ENCODE measurements at regions not wholly inside any gene's neighbourhood (a gene's known extent, or its start where the extent isn't known, plus 50 kb on each side); places are given as distances from the start of the nearest gene placed in this dataset.

DNA sequence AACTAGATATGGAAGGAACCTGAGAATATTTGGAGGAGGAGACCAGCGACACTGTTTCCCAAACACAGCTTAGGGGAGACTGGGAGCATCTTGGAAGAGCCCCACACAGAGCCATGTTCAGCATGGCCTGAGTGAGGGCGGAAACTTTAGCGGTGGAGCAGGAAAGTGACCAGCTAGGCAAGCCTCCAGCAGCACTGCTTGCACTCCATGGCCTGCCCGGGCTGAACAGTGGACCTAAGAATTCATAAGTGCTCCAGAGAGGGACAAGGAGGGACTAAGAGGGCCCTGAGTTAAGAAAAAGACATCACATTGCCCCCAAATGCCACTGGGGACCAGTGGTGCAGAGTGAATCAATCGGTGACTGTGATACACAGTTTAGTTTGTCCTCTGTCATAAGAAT lies 566.4 kb downstream of the TNS1 start:
- no peak for DNase-seq

DNA sequence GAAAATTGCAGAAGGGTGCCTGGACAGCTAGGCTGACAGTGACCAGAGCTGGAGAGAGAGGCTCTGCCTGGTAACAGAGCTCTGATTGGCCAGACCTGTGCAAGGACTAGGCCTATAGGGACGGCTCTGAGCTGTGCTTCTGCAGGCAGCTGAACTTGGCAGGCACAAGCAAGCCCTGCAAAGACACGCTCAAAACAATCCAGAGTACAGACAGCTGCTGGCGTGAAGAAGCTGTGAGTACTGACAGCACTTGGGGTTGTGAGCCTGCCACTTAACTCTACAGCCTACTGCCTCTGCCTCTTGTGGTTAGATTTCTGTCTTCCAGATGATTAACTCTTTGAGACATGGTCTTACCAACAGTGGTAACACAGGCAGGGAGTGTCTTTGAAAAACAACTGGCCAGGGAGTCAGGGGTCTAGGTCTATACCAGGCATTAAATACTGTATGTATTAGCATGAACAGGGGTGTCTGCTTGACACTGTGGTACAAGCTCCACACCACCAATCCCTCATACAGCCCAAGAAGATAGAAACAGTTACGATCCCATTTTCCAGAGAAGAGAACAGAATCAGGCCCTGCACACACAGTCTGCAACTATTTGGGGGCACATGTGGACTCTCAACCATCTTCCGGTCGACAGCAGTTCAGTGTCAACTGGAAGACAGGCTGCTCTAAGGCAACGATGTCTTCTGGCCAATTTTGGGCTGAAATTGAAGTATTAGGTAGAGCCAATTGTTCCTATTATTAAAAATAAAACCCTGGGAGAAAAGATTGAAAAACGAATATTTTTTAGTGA lies 568.4 kb downstream of the TNS1 start:
- DNase-seq: peak; percentile 86

DNA sequence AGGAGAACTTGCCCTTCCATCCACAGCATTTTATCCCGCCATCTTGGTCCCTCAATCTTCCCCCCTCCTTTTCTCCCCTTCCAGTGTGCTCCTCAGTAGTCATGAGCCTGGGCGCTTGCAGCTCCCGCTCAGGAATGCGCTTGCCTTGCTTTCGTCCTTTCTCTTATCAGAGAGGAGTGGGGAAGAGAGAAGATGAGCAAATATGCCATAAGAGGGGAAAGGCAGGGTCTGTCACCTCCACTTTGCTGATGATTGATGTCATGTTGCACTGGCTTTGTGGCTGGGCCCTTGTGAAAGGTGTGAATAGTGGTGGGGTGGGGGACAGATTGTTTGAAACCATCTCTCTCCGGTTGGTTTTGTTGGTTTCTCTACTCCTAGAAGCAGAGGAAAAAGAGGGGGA lies 569.3 kb downstream of the TNS1 start:
- DNase-seq: no peak

DNA sequence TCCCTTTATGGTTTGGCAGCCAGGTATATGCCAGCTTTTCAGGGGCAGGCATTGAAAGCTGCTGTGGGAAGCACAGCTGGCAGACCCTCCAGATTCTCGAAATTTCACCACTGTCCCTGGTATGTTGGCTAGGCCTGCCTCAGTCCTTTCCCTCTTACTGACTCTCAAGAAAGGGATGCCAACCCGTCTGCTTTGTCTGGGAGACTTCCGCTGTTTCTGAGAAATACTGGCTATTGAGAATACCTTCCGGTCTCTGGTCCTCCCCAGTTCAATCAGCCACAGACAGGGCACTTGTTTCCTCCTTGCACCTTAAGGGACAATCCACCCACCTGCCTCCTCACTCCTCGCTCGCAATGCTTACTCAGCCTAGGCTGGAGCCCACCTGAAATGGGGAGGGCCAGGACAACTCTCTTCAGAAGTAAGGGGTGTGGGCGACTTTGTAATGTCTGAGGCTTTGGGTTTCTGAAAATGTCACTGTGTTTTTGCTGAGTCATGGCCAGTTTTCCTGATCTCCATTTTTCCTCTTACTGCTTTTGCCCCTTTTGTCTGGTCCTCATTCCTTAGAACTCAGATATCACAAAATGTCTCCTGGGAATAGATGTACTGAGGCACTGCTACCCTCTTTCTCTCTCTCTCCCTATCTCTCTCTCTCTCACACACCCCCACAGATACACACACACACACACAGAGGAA lies 571.1 kb downstream of the TNS1 start:
- peak; percentile 14 for DNase-seq

DNA sequence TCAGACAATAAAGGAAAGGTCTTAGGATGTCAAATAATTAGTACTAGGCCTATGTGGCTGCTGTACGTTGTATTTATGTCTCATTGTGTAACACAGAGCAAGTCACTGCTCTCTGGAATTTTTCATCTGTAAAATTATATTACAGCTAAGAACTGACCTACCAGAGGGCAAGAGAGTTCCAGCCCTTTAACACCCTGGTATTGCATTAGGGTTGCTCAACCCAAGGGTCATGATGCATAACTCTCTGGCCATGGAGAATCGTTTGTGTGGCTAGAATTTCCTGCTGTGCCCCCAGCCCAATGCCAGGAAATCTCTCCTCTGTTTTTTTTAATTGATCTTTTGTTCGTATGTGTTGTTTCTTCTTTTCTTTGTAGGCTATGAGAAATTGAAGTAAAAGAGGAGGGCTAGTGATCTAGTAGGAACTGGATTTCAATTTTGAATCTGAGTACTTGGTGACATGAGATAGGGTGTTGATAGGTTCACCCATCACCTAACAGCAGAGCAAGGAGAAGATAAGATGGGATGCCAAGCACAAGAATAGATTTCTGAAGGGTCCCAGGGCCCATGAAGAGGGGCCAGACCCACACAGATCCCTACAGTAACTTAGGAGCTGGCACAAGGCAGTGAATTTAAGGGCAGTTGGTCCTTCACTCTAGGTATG lies 571.2 kb upstream of the TNP1 start:
- DNase-seq: peak; percentile 18

DNA sequence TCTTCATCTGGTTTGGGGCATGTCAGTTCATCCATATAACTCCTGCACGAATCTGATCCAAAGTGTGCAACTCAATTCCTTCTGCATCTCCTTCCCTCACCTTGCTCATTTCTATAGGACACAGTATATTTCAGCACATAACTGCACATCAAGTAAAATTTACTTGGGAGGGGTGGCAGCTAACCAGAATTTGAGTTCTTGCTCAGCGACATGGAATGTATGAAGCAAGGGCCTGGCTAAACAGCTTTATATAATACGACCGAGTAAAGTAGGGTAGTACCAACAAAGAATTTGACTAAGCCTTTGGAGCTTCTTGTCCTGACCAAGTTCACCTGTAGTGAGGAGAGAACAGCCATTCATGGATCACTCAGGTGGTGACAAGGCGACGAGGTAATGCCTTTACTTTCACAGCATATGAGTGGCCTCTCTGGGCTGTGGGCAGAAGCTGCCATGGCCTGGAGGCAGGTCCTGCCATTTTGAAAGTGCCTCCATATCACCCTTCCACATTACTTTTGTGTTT lies 570.2 kb upstream of the TNP1 start:
- DNase-seq: no peak

DNA sequence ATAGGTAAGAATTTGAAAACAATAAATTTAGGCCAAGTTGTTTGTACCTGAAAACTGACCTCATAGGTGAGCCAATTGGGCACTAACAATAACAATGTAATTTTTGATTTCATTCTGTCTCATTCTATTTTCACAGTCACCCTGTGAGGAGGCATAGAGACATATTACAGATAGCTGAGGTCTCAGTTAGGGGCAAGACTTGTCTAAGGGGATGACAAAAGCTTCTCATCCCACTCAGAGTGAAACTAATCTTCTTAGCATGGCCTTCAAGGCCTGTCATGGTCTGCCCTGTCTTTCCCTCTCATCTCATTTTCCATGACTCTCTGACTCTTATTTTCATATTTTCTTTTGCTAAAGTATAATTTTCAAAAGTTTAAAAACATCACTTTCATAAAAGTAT lies 562.0 kb upstream of the TNP1 start:
- no peak for DNase-seq

DNA sequence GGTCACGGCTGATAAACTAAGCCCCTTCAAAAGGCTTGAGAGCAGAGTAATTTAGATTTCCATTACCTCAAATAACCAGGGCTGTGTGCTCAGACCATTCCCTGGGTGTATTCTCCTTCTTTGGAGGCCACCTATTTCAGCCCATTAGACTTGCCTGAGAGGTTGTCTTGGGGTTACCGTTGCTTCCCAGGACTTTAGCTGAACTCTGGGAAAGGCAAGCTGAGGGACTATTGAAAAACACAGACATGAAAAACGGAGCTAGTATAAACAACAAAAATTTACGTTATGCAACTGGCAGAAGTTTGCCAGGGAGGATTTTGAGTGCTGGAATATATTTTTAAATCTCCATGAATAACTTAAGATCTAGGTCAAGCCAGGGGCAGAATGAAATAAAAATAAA lies 561.0 kb upstream of the TNP1 start:
- DNase-seq: no peak

DNA sequence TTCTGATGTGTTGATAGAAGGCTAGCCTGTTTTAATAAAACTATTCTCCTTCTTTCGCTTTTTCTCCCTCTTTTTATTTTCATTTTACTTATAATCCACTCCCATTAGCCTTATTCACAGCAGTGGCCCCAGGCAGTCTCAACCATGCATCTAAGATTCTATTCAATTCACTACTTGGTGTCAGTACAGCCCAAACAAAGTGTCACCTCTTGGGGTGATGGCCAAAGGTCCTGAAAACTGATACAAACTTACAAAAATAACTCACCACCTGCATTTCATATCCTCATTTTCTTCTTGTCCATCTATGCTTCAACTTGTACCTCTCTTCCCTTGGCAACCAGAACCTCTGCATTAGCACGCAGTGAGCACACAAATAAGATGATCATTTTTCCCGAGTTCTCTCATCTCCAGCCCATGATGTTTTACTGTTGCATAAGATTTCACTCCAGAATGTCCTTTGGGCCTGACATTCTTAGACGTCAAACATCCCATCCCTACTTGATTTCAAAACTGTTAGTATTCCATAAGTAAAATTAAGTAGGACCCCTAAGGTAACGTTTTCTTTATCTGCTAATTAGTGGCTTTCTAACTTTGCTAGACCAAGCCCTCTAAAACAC lies 559.3 kb upstream of the TNP1 start:
- DNase-seq: no peak

DNA sequence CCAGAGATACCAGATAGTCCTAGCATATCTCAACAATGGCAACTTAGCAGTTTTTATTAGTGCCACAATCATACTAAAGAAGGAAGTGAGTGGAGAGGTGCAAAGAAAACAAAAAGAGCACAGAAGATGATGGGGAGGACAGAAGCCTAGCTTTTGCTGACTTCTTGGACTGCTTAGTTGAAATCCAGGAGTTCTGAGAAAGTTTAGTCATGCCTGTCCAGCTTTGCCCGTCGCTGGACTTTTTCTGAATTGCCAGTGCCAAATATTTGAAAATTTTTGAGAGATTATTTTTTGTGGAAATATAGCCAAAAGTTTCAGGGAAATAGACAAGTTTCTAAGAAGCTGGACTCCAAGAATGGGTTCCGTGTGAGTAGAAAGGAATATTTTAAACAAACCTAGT lies 558.7 kb upstream of the TNP1 start:
- DNase-seq: no peak

DNA sequence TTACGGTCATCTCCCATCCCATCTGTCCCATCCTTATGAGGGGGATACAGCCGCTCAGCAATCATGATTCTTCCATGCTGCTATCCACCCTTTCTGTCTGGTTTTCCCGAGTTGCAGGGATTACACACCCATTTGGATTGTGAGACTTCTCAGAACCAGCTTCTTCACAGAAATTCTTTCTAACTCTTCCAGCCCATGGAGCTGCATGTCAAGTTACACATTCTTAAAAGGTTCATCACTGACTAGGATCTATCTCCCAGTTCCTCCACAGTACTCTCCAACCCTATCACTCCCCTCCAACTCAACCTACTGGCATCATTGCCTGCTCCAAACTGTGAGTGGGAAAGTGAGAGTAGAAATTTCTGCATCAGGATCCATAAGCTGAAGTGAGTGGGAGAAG lies 558.2 kb upstream of the TNP1 start:
- no peak for DNase-seq

DNA sequence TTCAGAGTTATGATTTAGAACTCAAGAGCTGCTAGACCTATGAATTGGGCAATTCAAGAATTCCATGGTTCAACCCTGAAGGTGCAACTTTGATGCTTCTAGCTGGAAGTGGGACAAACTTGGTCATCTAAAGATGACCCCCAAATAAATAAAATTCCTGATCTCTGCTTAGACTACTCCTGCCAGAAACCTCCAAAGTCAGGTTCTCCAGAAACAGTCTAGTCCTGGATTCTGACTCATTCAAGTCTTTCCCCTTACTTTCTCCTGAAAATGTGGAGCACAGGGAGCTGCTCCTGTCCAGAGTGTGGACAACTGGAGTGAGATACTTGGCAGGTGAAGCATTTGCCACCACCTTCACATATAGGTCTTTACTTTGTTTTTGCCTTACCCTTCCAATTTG lies 557.7 kb upstream of the TNP1 start:
- DNase-seq: no peak

DNA sequence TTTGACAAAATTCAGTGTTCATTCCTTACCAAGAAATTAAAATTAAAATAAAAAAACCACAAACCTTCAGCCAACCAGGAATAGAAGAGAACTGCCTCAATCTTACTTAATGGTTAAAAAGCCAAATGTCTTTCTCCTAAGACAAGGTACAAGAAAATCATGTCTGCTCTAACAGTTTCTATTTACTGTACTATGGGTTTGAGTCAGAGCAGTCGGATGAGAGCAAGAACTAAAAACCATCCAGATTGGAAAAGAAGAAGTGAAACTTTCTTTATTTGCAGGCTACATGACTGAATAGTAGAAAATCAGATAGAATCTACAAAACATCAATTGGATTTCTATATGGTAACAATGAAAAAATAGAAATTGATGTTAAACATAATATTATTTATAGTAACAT lies 555.5 kb upstream of the TNP1 start:
- no peak for DNase-seq

DNA sequence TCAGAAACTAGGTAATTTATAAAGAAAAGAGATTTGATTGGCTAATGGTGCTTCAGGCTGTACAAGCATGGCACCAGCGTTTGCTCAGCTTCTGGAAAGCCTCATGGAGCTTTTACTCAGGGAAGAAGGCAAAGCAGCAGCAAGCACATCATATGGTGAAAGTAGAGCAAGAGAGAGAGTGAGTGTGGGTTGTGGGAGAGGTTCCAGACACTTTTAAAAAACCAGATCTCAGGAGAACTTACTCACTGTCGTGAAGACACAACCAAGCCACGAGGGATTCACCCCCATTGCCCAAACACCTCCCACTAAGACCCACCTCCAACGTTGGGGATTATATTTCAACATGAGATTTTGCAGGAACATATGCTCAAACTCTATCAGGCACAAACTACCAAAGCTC lies 554.6 kb upstream of the TNP1 start:
- DNase-seq: no peak

DNA sequence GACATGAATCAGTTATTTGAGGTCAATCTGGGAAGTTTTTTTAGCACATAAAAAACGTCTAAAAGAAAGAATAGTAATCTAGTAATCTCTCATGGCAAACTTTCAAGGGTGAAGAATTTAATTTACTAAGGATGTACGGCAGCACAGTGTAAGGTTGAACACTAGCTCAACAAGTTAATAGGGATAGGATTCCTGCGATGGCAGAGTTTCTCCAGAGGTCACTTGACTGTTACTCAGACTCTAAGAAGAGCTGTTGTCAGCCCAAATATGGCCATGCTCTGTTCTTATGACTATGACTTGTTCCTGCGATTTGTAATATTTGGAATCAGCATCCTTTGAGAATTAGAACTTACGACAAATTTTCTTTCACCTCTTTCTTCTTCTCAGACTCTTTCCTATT lies 553.3 kb upstream of the TNP1 start:
- no peak for DNase-seq

DNA sequence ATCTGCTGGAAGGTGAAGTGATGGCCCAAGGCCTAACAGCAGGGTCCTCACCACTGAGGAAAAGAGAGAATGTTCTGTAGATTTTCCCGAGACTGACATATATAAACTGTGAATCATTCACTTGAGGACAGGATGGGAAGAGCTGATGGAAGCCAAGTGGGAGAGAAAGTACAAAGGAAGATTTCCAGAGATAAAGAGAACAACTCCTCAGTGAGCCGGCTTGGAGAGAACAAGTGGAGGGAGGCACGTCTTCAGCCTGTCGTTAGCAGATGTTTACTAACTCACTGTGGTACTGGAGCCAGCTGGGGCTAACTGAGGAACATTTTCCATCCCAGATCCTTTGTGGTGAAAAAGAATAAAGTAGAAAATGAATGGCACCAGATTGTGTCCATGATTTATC lies 552.9 kb upstream of the TNP1 start:
- DNase-seq: no peak

DNA sequence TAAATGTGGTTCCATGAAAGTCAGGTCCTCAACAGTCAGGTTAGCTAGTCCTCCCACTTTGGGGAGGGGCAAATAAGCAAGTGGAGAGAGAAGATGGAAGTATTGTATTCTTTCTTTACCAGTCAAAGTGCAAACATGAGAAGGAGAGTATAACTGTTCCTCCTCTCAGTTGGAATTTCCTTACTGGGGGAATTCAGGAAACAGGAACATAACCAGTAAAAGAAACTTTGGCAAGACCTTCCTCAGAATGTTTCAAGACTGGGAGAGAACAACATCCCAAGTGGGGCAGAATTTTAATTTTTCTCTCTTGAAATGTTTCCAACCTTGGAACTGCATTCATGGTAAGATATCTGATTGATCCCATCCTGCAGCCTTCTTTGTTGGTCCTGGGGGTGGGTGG lies 552.4 kb upstream of the TNP1 start:
- no peak for DNase-seq

DNA sequence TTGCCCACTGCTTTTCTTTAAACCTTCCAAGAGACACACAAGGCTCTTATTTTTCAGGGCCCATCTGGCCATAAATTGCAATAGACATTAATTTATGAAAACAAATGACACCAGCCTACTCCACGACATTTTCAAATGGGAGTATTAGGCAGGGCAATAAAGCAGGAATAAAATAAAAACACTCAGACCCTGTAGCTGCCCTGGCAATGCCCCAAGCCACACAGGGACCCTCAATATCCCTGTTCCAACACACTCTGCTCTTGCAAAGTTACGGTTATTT lies 550.8 kb upstream of the TNP1 start:
- DNase-seq: no peak

DNA sequence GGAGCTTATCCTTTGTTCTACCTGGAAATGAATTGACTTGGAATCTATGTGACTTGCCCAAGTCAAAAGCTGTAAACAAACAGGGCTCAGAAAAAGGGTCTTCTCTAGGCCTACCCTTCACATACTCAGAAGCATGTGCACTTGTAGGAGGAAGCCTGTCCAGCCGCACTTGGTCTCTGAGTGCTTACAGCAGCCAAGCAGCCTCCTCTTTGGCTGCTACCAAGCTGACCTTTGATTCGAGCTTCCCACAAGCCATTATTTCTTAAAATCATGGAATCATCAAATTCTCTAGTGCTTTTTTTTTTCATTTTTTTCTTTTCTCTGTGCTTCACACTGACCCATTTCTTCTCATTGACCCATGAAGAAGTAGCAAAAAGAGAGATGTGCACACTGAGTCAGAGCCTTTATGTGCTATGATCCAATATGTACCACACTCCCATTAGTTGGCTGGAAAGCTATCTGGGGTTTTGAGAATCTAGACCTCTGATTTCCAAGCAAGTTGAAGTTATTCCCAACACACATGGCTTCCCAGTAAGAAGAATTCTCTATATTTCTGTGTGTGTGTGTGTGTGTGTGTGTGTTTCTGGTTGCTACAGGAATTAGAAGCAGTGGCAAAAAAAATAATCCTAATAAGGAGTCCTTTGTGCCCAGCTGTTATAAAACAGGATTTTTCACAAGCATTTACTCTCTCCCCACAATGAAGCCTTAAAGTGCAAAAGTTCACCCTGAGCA lies 550.3 kb upstream of the TNP1 start:
- no peak for DNase-seq

DNA sequence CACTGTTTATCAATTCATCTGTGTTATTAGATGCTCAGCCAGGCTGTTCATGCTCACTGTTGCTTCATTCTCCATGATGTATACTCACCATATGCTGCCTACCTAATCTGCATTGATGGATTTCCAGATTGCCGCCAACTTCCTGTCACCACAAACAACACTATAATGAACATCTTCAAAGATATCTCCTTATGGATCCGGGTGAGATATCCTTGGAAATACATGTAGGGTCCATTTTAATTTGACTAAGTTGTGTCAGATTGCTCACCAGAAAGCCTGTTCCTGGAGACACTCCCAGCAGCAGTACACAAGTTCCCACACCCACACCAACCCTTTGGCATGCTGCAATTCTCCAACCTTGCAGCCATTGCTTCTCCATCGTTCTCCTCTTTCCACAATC lies 547.5 kb upstream of the TNP1 start:
- DNase-seq: no peak

DNA sequence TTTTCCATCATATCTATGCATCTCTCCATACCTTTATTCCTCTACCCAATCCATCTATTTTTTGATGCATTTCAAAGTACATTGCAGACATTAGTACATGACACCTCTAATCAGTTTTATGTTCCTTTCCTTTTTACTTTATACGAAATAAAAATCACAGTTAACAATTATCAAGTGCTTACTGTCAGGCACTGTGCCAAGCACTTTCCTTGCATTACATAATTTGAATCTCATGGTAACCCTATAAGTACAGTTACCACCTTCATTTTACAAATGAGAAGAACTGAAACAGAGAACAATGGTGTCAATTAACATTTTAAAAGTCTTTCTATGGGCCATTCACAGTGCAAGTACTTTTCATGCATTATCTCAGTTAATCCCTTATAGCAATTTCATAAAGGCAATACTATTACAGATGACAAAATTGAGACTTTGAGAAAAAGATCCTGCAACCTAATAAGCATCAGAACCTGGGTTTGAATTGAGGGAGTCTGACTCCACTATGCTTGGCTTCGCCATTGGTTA lies 544.4 kb upstream of the TNP1 start:
- no peak for DNase-seq

DNA sequence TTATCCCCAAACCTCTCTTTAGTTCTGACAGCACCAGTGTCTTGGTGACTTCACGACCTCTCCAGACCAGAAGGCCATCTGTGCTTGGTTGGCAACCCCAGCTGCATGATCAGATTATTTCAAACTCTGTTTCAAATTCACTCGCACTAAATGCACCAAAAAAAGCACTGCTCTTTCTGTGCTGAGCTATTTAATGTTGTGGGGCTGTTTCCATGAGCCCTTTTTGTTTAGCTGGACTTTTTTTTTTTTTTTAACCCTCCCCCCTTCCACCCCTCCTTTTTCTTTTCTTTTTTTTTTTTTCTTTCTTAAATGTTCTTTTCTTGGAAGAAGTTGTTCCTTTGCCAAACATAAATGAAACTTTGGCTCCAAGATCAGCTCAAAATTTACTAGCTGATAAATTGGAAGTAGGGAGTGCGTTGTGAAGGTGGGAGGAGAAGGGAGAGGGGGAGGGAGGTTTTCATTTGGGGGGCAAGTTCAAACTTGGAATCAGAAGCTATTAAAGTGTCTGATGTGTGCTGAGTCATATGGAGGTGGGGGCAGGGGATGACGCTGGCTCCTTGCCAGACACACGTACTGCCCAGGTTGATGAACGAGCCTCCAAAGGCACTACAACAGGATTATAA lies 543.0 kb upstream of the TNP1 start:
- DNase-seq: no peak

Measured in hematopoietic multipotent progenitor cell treated with erythropoietin and hydrocortisone succinate and interleukin-3 and kit ligand, for 4 days (in vitro differentiated cells).